IPS DF 6.9 (cell line): ENCODE measurements at regions not wholly inside any gene's neighbourhood (a gene's known extent, or its start where the extent isn't known, plus 50 kb on each side); places are given as distances from the start of the nearest gene placed in this dataset.

Experiments used
- DNase-seq: peaks from one replicate; pipeline ENCODE4 v3.0.0-alpha.2; 2013; ENCODE audit warnings: low read depth, low spot score
- H3K27ac ChIP-seq: one replicate; pipeline ENCODE4 v1.5.1; 2013; ENCODE audit warnings: low read length, control low read depth
- H3K27me3 ChIP-seq: 2 replicates; pipeline ENCODE4 v1.6.1; 2013; ENCODE audit warnings: mild to moderate bottlenecking, low read length; ENCODE audit not compliant: control insufficient read depth, insufficient read depth
- H3K36me3 ChIP-seq: 2 replicates; pipeline ENCODE4 v1.6.1; 2013; ENCODE audit warnings: low read length; ENCODE audit not compliant: control insufficient read depth, insufficient read depth
- H3K4me1 ChIP-seq: 2 replicates; pipeline ENCODE4 v1.6.1; 2013; ENCODE audit warnings: low read length; ENCODE audit not compliant: control insufficient read depth, insufficient read depth
- H3K4me3 ChIP-seq: 2 replicates; pipeline ENCODE4 v1.5.1; 2013; ENCODE audit warnings: mild to moderate bottlenecking, low read length
- H3K9me3 ChIP-seq: 2 replicates; pipeline ENCODE4 v1.6.1; 2013; ENCODE audit warnings: low read length, inconsistent platforms; ENCODE audit not compliant: control insufficient read depth, insufficient read depth
- WGBS: extraction: QIAGEN DNeasy Blood & Tissue Kit; methylation state at CpG from one replicate; pipeline ENCODE4 v1.1.7; 2013; ENCODE audit warnings: mixed read lengths, missing lambda C conversion rate; ENCODE audit not compliant: insufficient read length, insufficient coverage; 5-methylcytosine and 5-hydroxymethylcytosine counted together

GRCh38 chr2:59920961-59921360 is 632.5 kb downstream of the BCL11A start:
- DNase-seq, result no peak
- Histone ChIP-seq H3K27me3 (no peaks in the 10 kb centered on the region), H3K36me3 (no peaks in the 10 kb centered on the region), H3K4me3 (no peak overlapping the region), H3K9me3 (no peaks in the 10 kb centered on the region), H3K4me1 (no peaks in the 10 kb centered on the region), H3K27ac (no peak overlapping the region)
- no CpG with 5 or more reads among the region's 4 CpGs for WGBS

DNA sequence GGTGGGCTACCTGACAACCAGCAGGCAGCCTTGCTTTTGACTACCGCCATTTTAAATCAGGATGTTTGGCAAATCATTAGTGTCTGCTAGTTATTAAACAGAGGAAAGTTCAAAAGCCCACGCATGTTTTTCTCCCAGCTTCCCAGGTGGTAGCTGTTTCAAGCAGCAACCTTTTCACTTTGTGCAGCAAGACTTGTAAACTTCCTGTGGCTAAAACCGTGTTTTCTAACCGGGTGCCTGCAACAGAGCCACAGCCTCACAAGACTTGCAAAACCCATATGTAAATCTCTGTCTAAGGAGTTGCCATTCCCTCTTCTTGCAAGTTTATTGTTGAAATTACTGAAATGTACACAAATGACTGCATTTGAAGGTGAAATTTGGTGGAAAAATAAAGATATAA is 633.1 kb downstream of the BCL11A start:
- H3K4me1 ChIP-seq, result no peaks in the 10 kb centered on the region
- no peak for DNase-seq
- no peak overlapping the region for H3K27ac ChIP-seq
- WGBS, result no CpG with 5 or more reads among the region's 4 CpGs
- H3K36me3 ChIP-seq, result no peaks in the 10 kb centered on the region
- H3K9me3 ChIP-seq, result no peaks in the 10 kb centered on the region
- H3K27me3 ChIP-seq, result no peaks in the 10 kb centered on the region
- no peak overlapping the region for H3K4me3 ChIP-seq

- no peaks in the 10 kb centered on the region for H3K27me3 ChIP-seq
- no peak overlapping the region for H3K27ac ChIP-seq
- no CpG with 5 or more reads among the region's 1 CpG for WGBS
- H3K4me1 ChIP-seq, result no peaks in the 10 kb centered on the region
- DNase-seq, result no peak
- H3K36me3 ChIP-seq, result no peaks in the 10 kb centered on the region
- H3K9me3 ChIP-seq, result no peaks in the 10 kb centered on the region
- no peak overlapping the region for H3K4me3 ChIP-seq
These were observed 633.9 kb downstream of the BCL11A start for GRCh38 chr2:59919579-59919978.

DNA sequence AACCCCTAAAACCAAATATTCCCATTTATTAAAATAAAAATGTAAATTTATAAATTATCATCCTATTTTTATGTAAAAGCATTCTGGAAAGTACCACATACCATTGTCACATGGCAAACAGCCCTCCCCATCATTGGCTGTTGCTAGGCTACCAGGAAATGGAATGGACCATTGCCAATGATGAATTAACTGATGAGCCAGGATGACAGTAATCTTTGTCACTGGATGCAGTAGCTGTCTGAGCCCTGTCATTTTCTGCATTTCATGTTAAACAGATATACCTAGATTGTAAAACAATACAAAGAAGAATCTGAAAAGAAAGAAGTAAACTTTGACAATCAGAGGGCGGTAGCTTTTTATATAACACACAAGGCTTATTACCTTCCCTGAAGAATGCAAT is 641.4 kb downstream of the BCL11A start:
- H3K36me3 ChIP-seq, result no peaks in the 10 kb centered on the region
- no peak overlapping the region for H3K27ac ChIP-seq
- no peak overlapping the region for H3K4me3 ChIP-seq
- H3K4me1 ChIP-seq, result no peaks in the 10 kb centered on the region
- DNase-seq, result no peak
- no CpG with 5 or more reads among the region's 1 CpG for WGBS
- no peaks in the 10 kb centered on the region for H3K9me3 ChIP-seq
- H3K27me3 ChIP-seq, result no peaks in the 10 kb centered on the region

DNA sequence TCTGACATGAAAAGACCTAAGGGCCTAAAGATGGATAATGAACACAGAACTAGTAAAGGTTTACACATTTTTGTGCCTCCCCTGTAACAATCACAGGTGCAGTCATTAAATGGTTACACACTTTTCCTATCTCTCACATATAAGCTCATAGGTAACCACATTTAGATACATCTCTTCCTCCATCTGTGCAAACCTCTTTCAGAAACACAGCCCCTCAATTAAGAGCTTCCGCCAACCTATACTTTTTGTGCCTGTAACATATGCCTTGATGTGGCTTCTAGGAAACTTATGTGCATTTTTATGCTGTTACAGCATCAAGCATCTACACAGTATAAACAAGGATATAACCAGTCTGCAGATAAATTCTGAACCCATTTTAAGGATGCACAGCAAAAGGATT is 643.3 kb downstream of the BCL11A start:
- no peaks in the 10 kb centered on the region for H3K27me3 ChIP-seq
- no peaks in the 10 kb centered on the region for H3K36me3 ChIP-seq
- no peaks in the 10 kb centered on the region for H3K9me3 ChIP-seq
- no peaks in the 10 kb centered on the region for H3K4me1 ChIP-seq
- DNase-seq, result no peak
- no peak overlapping the region for H3K27ac ChIP-seq
- WGBS, result no CpG with 5 or more reads among the region's 1 CpG
- no peak overlapping the region for H3K4me3 ChIP-seq

DNA sequence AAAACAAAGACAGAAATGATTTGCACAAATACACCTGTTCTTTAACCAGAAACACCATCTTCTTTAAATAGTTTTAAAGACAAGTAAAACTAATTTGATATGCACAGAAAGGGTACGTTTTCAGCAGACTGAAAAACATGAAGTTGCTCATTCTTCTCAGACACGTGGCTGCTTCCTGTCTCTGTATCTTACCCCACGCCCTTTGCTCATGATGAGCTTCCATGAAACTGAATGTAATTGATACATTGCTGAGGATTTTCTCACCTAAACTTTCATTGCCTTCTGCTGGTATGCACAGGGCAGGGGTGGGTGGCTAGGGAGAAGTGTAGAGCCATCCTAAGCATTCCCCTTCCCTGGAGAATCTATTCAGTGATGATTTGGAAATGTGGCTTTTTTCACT is 644.3 kb downstream of the BCL11A start:
- WGBS, result no CpG with 5 or more reads among the region's 3 CpGs
- Histone ChIP-seq H3K27me3 (no peaks in the 10 kb centered on the region), H3K27ac (no peak overlapping the region), H3K4me3 (no peak overlapping the region), H3K9me3 (no peaks in the 10 kb centered on the region), H3K4me1 (no peaks in the 10 kb centered on the region), H3K36me3 (no peaks in the 10 kb centered on the region)
- no peak for DNase-seq

GRCh38 chr2:59905731-59906130 is 647.7 kb downstream of the BCL11A start:
- DNase-seq, result no peak
- Histone ChIP-seq H3K27ac (no peak overlapping the region), H3K9me3 (no peaks in the 10 kb centered on the region), H3K4me3 (no peak overlapping the region), H3K4me1 (no peaks in the 10 kb centered on the region), H3K36me3 (no peaks in the 10 kb centered on the region), H3K27me3 (no peaks in the 10 kb centered on the region)
- WGBS, result no CpG with 5 or more reads among the region's 2 CpGs

GRCh38 chr2:59903994-59904544 is 649.4 kb downstream of the BCL11A start:
- Histone ChIP-seq H3K9me3 (no peaks in the 10 kb centered on the region), H3K36me3 (no peaks in the 10 kb centered on the region), H3K4me3 (no peak overlapping the region), H3K4me1 (no peaks in the 10 kb centered on the region), H3K27ac (no peak overlapping the region), H3K27me3 (no peaks in the 10 kb centered on the region)
- no peak for DNase-seq
- no CpG with 5 or more reads among the region's 9 CpGs for WGBS

- H3K4me1 ChIP-seq, result no peaks in the 10 kb centered on the region
- no peak for DNase-seq
- no peak overlapping the region for H3K4me3 ChIP-seq
- no peaks in the 10 kb centered on the region for H3K9me3 ChIP-seq
- no peaks in the 10 kb centered on the region for H3K27me3 ChIP-seq
- WGBS, result no CpG with 5 or more reads among the region's 6 CpGs
- no peak overlapping the region for H3K27ac ChIP-seq
- no peaks in the 10 kb centered on the region for H3K36me3 ChIP-seq
These were observed 652.6 kb downstream of the BCL11A start for GRCh38 chr2:59900728-59901452.

- no peak for DNase-seq
- no peak overlapping the region for H3K4me3 ChIP-seq
- WGBS, result no CpG with 5 or more reads among the region's 3 CpGs
- H3K27ac ChIP-seq, result no peak overlapping the region
- H3K9me3 ChIP-seq, result no peaks in the 10 kb centered on the region
- no peaks in the 10 kb centered on the region for H3K4me1 ChIP-seq
- no peaks in the 10 kb centered on the region for H3K27me3 ChIP-seq
- H3K36me3 ChIP-seq, result no peaks in the 10 kb centered on the region
These were observed 653.8 kb downstream of the BCL11A start for GRCh38 chr2:59899692-59900091.
